ENCODE measurements at regions not wholly inside any gene's neighbourhood (a gene's known extent, or its start where the extent isn't known, plus 50 kb on each side); places are given as distances from the start of the nearest gene placed in this dataset.

GRCh38 chr12:105468464-105468863 is 138.0 kb downstream of the C12orf75 start:
- H3K4me3 ChIP-seq (ENCODE audit: low read depth, low read length), result no peak overlapping the region
- TF ChIP-seq CTCF (IDR thresholded peaks at IDR 0.05; ENCODE audit: low read depth, low read length), result no peak
- in situ Hi-C loops (cut with HindIII; ENCODE audit: low sequenced_read_pairs), result no loop called here
- no peak for DNase-seq (ENCODE audit: low read depth, low spot score)

GRCh38 chr12:105469211-105469610 is 138.7 kb downstream of the C12orf75 start:
- no peak for DNase-seq (ENCODE audit: low read depth, low spot score)
- in situ Hi-C loops (cut with HindIII; ENCODE audit: low sequenced_read_pairs), result no loop called here
- TF ChIP-seq CTCF (IDR thresholded peaks at IDR 0.05; ENCODE audit: low read depth, low read length), result no peak

GRCh38 chr12:105469701-105470100 is 139.2 kb downstream of the C12orf75 start:
- TF ChIP-seq CTCF (IDR thresholded peaks at IDR 0.05; ENCODE audit: low read depth, low read length), result no peak
- in situ Hi-C loops (cut with HindIII; ENCODE audit: low sequenced_read_pairs), result no loop called here
- no peak for DNase-seq (ENCODE audit: low read depth, low spot score)
- H3K4me3 ChIP-seq (ENCODE audit: low read depth, low read length), result no peak overlapping the region

More at GRCh38 chr12:105469211-105469610, 138.7 kb downstream of the C12orf75 start:
- no peak overlapping the region for H3K4me3 ChIP-seq (ENCODE audit: low read depth, low read length)

GRCh38 chr12:105470102-105470501 is 139.6 kb downstream of the C12orf75 start:
- no peak overlapping the region for H3K4me3 ChIP-seq (ENCODE audit: low read depth, low read length)
- DNase-seq (ENCODE audit: low read depth, low spot score), result no peak
- TF ChIP-seq CTCF (IDR thresholded peaks at IDR 0.05; ENCODE audit: low read depth, low read length), result no peak
- in situ Hi-C loops (cut with HindIII; ENCODE audit: low sequenced_read_pairs), result no loop called here

- H3K4me3 ChIP-seq (ENCODE audit: low read depth, low read length), result no peak overlapping the region
- in situ Hi-C loops (cut with HindIII; ENCODE audit: low sequenced_read_pairs), result no loop called here
- no peak for TF ChIP-seq CTCF (IDR thresholded peaks at IDR 0.05; ENCODE audit: low read depth, low read length)
Observed at GRCh38 chr12:105470601-105471000, 140.1 kb downstream of the C12orf75 start.

GRCh38 chr12:105474672-105475071 is 144.2 kb downstream of the C12orf75 start:
- no peak overlapping the region for H3K4me3 ChIP-seq (ENCODE audit: low read depth, low read length)
- DNase-seq (ENCODE audit: low read depth, low spot score), result no peak
- in situ Hi-C loops (cut with HindIII; ENCODE audit: low sequenced_read_pairs), result no loop called here
- no peak for TF ChIP-seq CTCF (IDR thresholded peaks at IDR 0.05; ENCODE audit: low read depth, low read length)

More at GRCh38 chr12:105470601-105471000, 140.1 kb downstream of the C12orf75 start:
- no peak for DNase-seq (ENCODE audit: low read depth, low spot score)

GRCh38 chr12:105476616-105477015 is 146.1 kb downstream of the C12orf75 start:
- no peak overlapping the region for H3K4me3 ChIP-seq (ENCODE audit: low read depth, low read length)
- no peak for TF ChIP-seq CTCF (IDR thresholded peaks at IDR 0.05; ENCODE audit: low read depth, low read length)
- in situ Hi-C loops (cut with HindIII; ENCODE audit: low sequenced_read_pairs), result no loop called here
- DNase-seq (ENCODE audit: low read depth, low spot score), result no peak

Measured in astrocyte of the spinal cord (primary cell).